ENCODE measurements at regions not wholly inside any gene's neighbourhood (a gene's known extent, or its start where the extent isn't known, plus 50 kb on each side); places are given as distances from the start of the nearest gene placed in this dataset.

GRCh38 chr6:115668781-115669180 is 391.9 kb downstream of the FRK start:
- ATAC-seq (no peak), FAIRE-seq (no peak), DNase-seq (ENCODE audit: low spot score) (no peak)
- Histone ChIP-seq H3K4me2 (ENCODE audit: low read depth, low read length) (no peak overlapping the region), H3K79me2 (ENCODE audit: insufficient read depth, low read length) (no peaks in the 10 kb centered on the region), H3K27me3 (ENCODE audit: control insufficient read depth in 1 of 2, insufficient read depth in 2 of 2, low read length in 2 of 2) (no peaks in the 10 kb centered on the region), H4K20me1 (ENCODE audit: insufficient read depth, low read length) (no peaks in the 10 kb centered on the region), H3K27ac (ENCODE audit: extremely low read length, insufficient read depth, low read length) (no peak overlapping the region), H3K4me3 (replicated peaks in 1 of 3; ENCODE audit: insufficient read depth in 1 of 3, low read depth in 2 of 3, low read length in 3 of 3) (no peak overlapping the region), H3K36me3 (replicated peaks in 1 of 2; ENCODE audit: control insufficient read depth in 1 of 2, insufficient read depth in 2 of 2, low read length in 2 of 2) (no peaks in the 10 kb centered on the region), H3K9me3 (ENCODE audit: low read length) (no peaks in the 10 kb centered on the region), H2AFZ (ENCODE audit: low read length) (no peak overlapping the region), H3K4me1 (ENCODE audit: insufficient read depth, low read length) (no peaks in the 10 kb centered on the region), H3K9ac (ENCODE audit: insufficient read depth, low read depth, low read length) (no peak overlapping the region)
- in situ Hi-C loops (cut with HindIII; ENCODE audit: extremely low pct_ligation_motif_present, low pct_unique_long_range_greater_than_20kb) (no loop called here), intact Hi-C loops (cut with micrococcal nuclease; ENCODE audit: unreplicated experiment) (no loop called here)
- WGBS (ENCODE audit: low lambda C conversion rate), result 0% methylated on average over 1 of the region's 1 CpG
- POLR2A ChIA-PET, result no interaction called here
- CTCF ChIA-PET (ENCODE audit: low intra/inter-chr PET ratio, low total read pairs), result no interaction called here
- BruUV-seq (replicated peaks), result no TSS peak
- no peak for TF ChIP-seq ZNF570 (CRISPR knock-in tag; IDR thresholded peaks at IDR 0.05; ENCODE audit: borderline replicate concordance)
- TF ChIP-seq JARID2 (CRISPR knock-in tag; IDR thresholded peaks at IDR 0.05; ENCODE audit: insufficient replicate concordance), result no peak
- no peak for TF ChIP-seq ATF4 (CRISPR knock-in tag; IDR thresholded peaks at IDR 0.05)
- TF ChIP-seq NFKBIZ (CRISPR knock-in tag; IDR thresholded peaks at IDR 0.05), result no peak
- no peak for TF ChIP-seq ZFP82 (CRISPR knock-in tag; IDR thresholded peaks at IDR 0.05; ENCODE audit: borderline replicate concordance)
- TF ChIP-seq ZBTB46 (CRISPR knock-in tag; IDR thresholded peaks at IDR 0.05; ENCODE audit: borderline replicate concordance), result no peak
- TF ChIP-seq GABPB1 (CRISPR knock-in tag; IDR thresholded peaks at IDR 0.05), result no peak
- no peak for TF ChIP-seq EHMT2 (IDR thresholded peaks at IDR 0.05; ENCODE audit: borderline replicate concordance, low read depth, low read length)
- TF ChIP-seq ZUFSP (CRISPR knock-in tag; IDR thresholded peaks at IDR 0.05; ENCODE audit: borderline replicate concordance), result no peak
- no peak for TF ChIP-seq GLMP (CRISPR knock-in tag; IDR thresholded peaks at IDR 0.05; ENCODE audit: borderline replicate concordance)
- no peak for TF ChIP-seq MYPOP (CRISPR knock-in tag; IDR thresholded peaks at IDR 0.05)
- TF ChIP-seq TSC22D2 (CRISPR knock-in tag; IDR thresholded peaks at IDR 0.05; ENCODE audit: borderline replicate concordance), result no peak
- no peak for TF ChIP-seq ZNF138 (CRISPR knock-in tag; IDR thresholded peaks at IDR 0.05; ENCODE audit: low read depth)
- TF ChIP-seq ZBTB4 (CRISPR knock-in tag; IDR thresholded peaks at IDR 0.05; ENCODE audit: borderline replicate concordance), result no peak

Measured in HepG2 (cell line).